Activated T-helper 1 cell treated with Interleukin-2 at 50 U/mL for 16 hours (primary cell): ENCODE measurements at regions not wholly inside any gene's neighbourhood (a gene's known extent, or its start where the extent isn't known, plus 50 kb on each side); places are given as distances from the start of the nearest gene placed in this dataset.
"Not testable (repeated sequence)": the region's sequence is repeated elsewhere in the genome, so short reads cannot be mapped to it uniquely, and the experiment has no call there.

Experiments
- DNase-seq: peaks from one replicate; pipeline ENCODE4 v3.0.0-alpha.2; 2020; ENCODE audit warnings: low read depth

GRCh38 chr5:100232736-100233135 is 302.4 kb upstream of the FAM174A start:
- DNase-seq = no peak

GRCh38 chr5:100188778-100189177 is 346.4 kb upstream of the FAM174A start:
- DNase-seq = no peak

GRCh38 chr5:100188339-100188738 is 346.8 kb upstream of the FAM174A start:
- no peak for DNase-seq

- no peak for DNase-seq
Observed at GRCh38 chr5:100186181-100186580, 349.0 kb upstream of the FAM174A start.

- no peak for DNase-seq
Observed at GRCh38 chr5:100182402-100182801, 352.8 kb upstream of the FAM174A start.

GRCh38 chr5:100175346-100175745 is 359.8 kb upstream of the FAM174A start:
- DNase-seq = no peak

GRCh38 chr5:100165309-100165708 is 369.9 kb upstream of the FAM174A start:
- no peak for DNase-seq

- DNase-seq = no peak
Observed at GRCh38 chr5:100161868-100162267, 373.3 kb upstream of the FAM174A start.

GRCh38 chr5:100157066-100157465 is 378.1 kb upstream of the FAM174A start:
- no peak for DNase-seq

GRCh38 chr5:100148239-100148638 is 386.9 kb upstream of the FAM174A start:
- no peak for DNase-seq

- no peak for DNase-seq
Observed at GRCh38 chr5:100142607-100143006, 392.6 kb upstream of the FAM174A start.

GRCh38 chr5:100131161-100131560 is 404.0 kb upstream of the FAM174A start:
- DNase-seq = no peak

GRCh38 chr5:100130307-100130706 is 404.9 kb upstream of the FAM174A start:
- no peak for DNase-seq

GRCh38 chr5:100119903-100120302 is 415.3 kb upstream of the FAM174A start:
- DNase-seq = no peak

- DNase-seq = no peak
Observed at GRCh38 chr5:100110497-100110896, 424.7 kb upstream of the FAM174A start.

GRCh38 chr5:100108883-100109282 is 426.3 kb upstream of the FAM174A start:
- no peak for DNase-seq

GRCh38 chr5:100103592-100104119 is 431.5 kb upstream of the FAM174A start:
- DNase-seq = not testable (repeated sequence)

- not testable (repeated sequence) for DNase-seq
Observed at GRCh38 chr5:100101466-100101865, 433.7 kb upstream of the FAM174A start.

- not testable (repeated sequence) for DNase-seq
Observed at GRCh38 chr5:100096328-100096727, 438.8 kb upstream of the FAM174A start.

- not testable (repeated sequence) for DNase-seq
Observed at GRCh38 chr5:100080703-100081102, 454.5 kb upstream of the FAM174A start.

GRCh38 chr5:100079163-100079562 is 456.0 kb upstream of the FAM174A start:
- not testable (repeated sequence) for DNase-seq

- DNase-seq = not testable (repeated sequence)
Observed at GRCh38 chr5:100066020-100066419, 469.2 kb upstream of the FAM174A start.

- DNase-seq = no peak
Observed at GRCh38 chr5:100043475-100043874, 491.7 kb upstream of the FAM174A start.

GRCh38 chr5:100026606-100027005 is 508.6 kb upstream of the FAM174A start:
- DNase-seq = no peak

- DNase-seq = no peak
Observed at GRCh38 chr5:100023536-100023935, 511.6 kb upstream of the FAM174A start.
